ENCODE measurements at regions not wholly inside any gene's neighbourhood (a gene's known extent, or its start where the extent isn't known, plus 50 kb on each side); places are given as distances from the start of the nearest gene placed in this dataset.

- TF ChIP-seq CTCF (IDR thresholded peaks at IDR 0.05) (no peak), POLR2A (IDR thresholded peaks at IDR 0.05) (no peak)
Observed at GRCh38 chr4:146027761-146028160, 89.1 kb upstream of the ZNF827 start.
